NCI-H226 (cell line): ENCODE measurements at regions not wholly inside any gene's neighbourhood (a gene's known extent, or its start where the extent isn't known, plus 50 kb on each side); places are given as distances from the start of the nearest gene placed in this dataset.
A peak's percentile ranks its signal among the peaks of the same experiment; 100 is the strongest.

Experiments
- DNase-seq: peaks from one replicate; pipeline ENCODE4 v3.0.0-alpha.2; 2015

GRCh38 chr4:32506067-32506466 lies 1785.9 kb downstream of the PCDH7 start:
- no peak for DNase-seq

GRCh38 chr4:32519060-32519459 lies 1798.9 kb downstream of the PCDH7 start:
- DNase-seq: no peak

- DNase-seq: no peak
Observed at GRCh38 chr4:32525420-32525819, 1805.3 kb downstream of the PCDH7 start.

GRCh38 chr4:32544846-32545245 lies 1824.7 kb downstream of the PCDH7 start:
- DNase-seq: no peak

GRCh38 chr4:32551943-32552342 lies 1831.8 kb downstream of the PCDH7 start:
- DNase-seq: no peak

- DNase-seq: no peak
Observed at GRCh38 chr4:32560306-32560705, 1840.1 kb downstream of the PCDH7 start.

- no peak for DNase-seq
Observed at GRCh38 chr4:32562010-32562409, 1841.8 kb downstream of the PCDH7 start.

- DNase-seq: no peak
Observed at GRCh38 chr4:32564626-32565025, 1844.5 kb downstream of the PCDH7 start.

GRCh38 chr4:32569861-32570260 lies 1849.7 kb downstream of the PCDH7 start:
- DNase-seq: peak; percentile 23

GRCh38 chr4:32572366-32572765 lies 1852.2 kb downstream of the PCDH7 start:
- no peak for DNase-seq

GRCh38 chr4:32574803-32575202 lies 1854.6 kb downstream of the PCDH7 start:
- DNase-seq: no peak

- DNase-seq: no peak
Observed at GRCh38 chr4:32589097-32589496, 1868.9 kb downstream of the PCDH7 start.

GRCh38 chr4:32589853-32590252 lies 1869.7 kb downstream of the PCDH7 start:
- DNase-seq: no peak

- DNase-seq: no peak
Observed at GRCh38 chr4:32597354-32597753, 1877.2 kb downstream of the PCDH7 start.

- DNase-seq: no peak
Observed at GRCh38 chr4:32601848-32602247, 1881.7 kb downstream of the PCDH7 start.

- DNase-seq: no peak
Observed at GRCh38 chr4:32607978-32608377, 1887.8 kb downstream of the PCDH7 start.

GRCh38 chr4:32624943-32625603 lies 1904.9 kb downstream of the PCDH7 start:
- peak; percentile 14 for DNase-seq

- no peak for DNase-seq
Observed at GRCh38 chr4:32625687-32626337, 1905.6 kb downstream of the PCDH7 start.

GRCh38 chr4:32631831-32632230 lies 1911.7 kb downstream of the PCDH7 start:
- no peak for DNase-seq

GRCh38 chr4:32633421-32633820 lies 1913.3 kb downstream of the PCDH7 start:
- no peak for DNase-seq

- DNase-seq: no peak
Observed at GRCh38 chr4:32645653-32646052, 1925.5 kb downstream of the PCDH7 start.

- no peak for DNase-seq
Observed at GRCh38 chr4:32658019-32658418, 1937.8 kb downstream of the PCDH7 start.

GRCh38 chr4:32661229-32661628 lies 1941.1 kb downstream of the PCDH7 start:
- no peak for DNase-seq

- DNase-seq: no peak
Observed at GRCh38 chr4:32662803-32663202, 1942.6 kb downstream of the PCDH7 start.

- DNase-seq: no peak
Observed at GRCh38 chr4:32672359-32672758, 1952.2 kb downstream of the PCDH7 start.
